Hypothalamus (tissue), 51 donors: ENCODE measurements at regions not wholly inside any gene's neighbourhood (a gene's known extent, or its start where the extent isn't known, plus 50 kb on each side); places are given as distances from the start of the nearest gene placed in this dataset.
"Not testable (repeated sequence)": the region's sequence is repeated elsewhere in the genome, so short reads cannot be mapped to it uniquely, and the experiment has no call there.

Source experiments
- DNase-seq, 51 donors: peaks; one replicate each; lab custom pipeline; 2025; lab: John Stamatoyannopoulos, UW

- DNase-seq = not testable (repeated sequence)
Observed at GRCh38 chr1:148221593-148221992, 69.5 kb upstream of the NBPF11 start.

- not testable (repeated sequence) for DNase-seq
Observed at GRCh38 chr1:148219229-148219628, 67.1 kb upstream of the NBPF11 start.

GRCh38 chr1:148211191-148211590 lies 59.1 kb upstream of the NBPF11 start:
- DNase-seq = not testable (repeated sequence)

- not testable (repeated sequence) for DNase-seq
Observed at GRCh38 chr1:148210624-148211023, 58.5 kb upstream of the NBPF11 start.

- not testable (repeated sequence) for DNase-seq
Observed at GRCh38 chr1:148210166-148210565, 58.1 kb upstream of the NBPF11 start.

GRCh38 chr1:148202013-148202412 lies 49.9 kb upstream of the NBPF11 start:
- DNase-seq = not testable (repeated sequence)
